Fibroblast of lung (primary cell): ENCODE measurements at regions not wholly inside any gene's neighbourhood (a gene's known extent, or its start where the extent isn't known, plus 50 kb on each side); places are given as distances from the start of the nearest gene placed in this dataset.

ENCODE experiments used
- CTCF ChIP-seq, 2 donors: IDR thresholded peaks in 1 of 2; conservative IDR thresholded peaks in 1 of 2; 1 replicate in 1 of 2; 2 replicates in 1 of 2; pipeline ENCODE4 v1.5.1; 2011 to 2012; ENCODE audit warnings: low read length in 2 of 2, control low read depth in 1 of 2, inconsistent platforms in 1 of 2, low read depth in 1 of 2, mild to moderate bottlenecking in 1 of 2
- EZH2 ChIP-seq: IDR thresholded peaks from 2 replicates; pipeline ENCODE4 v1.5.1; 2012; ENCODE audit warnings: low read length, control low read depth, mild to moderate bottlenecking; ENCODE audit errors: missing control alignments

DNA sequence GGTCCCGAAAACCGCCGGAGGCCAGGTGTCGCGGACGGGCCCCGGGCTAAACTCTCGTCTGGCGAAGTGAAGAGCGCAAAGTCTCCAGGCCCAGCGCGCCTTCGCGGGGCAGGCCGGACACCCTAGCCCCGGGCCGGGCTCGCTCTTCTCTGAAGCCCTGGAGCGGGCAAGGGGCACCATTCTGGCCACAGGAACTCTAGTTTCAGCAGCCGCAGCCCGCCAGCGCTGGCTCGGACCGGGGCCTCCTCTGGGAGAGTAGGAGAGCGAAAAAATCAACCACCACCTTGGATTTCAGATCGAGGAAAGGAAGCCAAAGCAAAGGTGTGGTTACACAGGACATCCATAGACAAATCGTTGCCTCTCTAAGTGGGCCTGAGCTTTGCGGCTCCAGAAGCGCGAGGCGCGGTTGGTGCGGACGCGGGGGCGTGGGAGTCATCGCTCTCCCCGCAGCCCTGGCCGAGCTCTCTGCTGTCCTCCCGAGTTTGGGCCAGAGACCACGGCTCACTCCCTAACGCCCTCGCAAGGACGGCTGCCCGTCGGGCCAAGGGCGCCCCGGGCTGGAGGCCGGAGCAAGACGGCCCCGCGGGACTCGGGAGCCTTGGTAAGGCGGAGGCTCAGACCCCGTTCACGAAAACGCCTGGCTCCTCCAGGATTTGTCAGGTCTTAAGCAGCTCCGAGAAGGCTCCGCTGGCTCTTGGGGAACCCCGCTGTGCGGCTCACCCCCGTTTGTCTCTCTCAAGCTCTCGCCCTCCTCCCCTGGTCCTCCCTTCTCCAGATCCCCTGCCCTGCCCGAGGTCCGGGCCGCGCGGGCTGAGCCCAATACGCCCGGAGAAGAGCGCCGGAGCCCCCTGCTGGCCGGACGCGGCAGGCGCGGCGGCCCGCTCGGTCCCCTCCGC lies 132.9 kb upstream of the DPYD start:
- peak; percentile 36 to 81 for TF ChIP-seq CTCF (conservative IDR thresholded peaks at IDR 0.05 in 1 of 2, IDR thresholded peaks at IDR 0.05 in 1 of 2; ENCODE audit: low read depth in 1 of 2, low read length in 2 of 2)
- TF ChIP-seq EZH2 = no peak
